HEK293 (cell line): ENCODE measurements at regions not wholly inside any gene's neighbourhood (a gene's known extent, or its start where the extent isn't known, plus 50 kb on each side); places are given as distances from the start of the nearest gene placed in this dataset.

Experiments used
- CTCF ChIA-PET: fragments of 350-600 bp; formaldehyde crosslinking; extraction: SDS; loops from one replicate; lab custom pipeline; 2021; ENCODE audit warnings: antibody characterized with exemption; lab: Yijun Ruan, JAX
- POLR2A ChIA-PET: fragments of 300-600 bp; formaldehyde crosslinking; extraction: SDS; loops from one replicate; lab custom pipeline; 2020; ENCODE audit warnings: antibody characterized with exemption, inconsistent platforms; lab: Yijun Ruan, JAX
- H3K27ac ChIP-seq: fragments of 200-500 bp; sonication (Bioruptor generic); 2 replicates; pipeline ENCODE4 v1.5.1; 2014; ENCODE audit warnings: low read depth, low read length, control low read depth, inconsistent platforms; ENCODE audit errors: extremely low read depth
- H3K36me3 ChIP-seq, 2 experiments: fragments of 200-500 bp in 1 of 2; sonication (Bioruptor generic) in 1 of 2; 1 replicate in 1 of 2; 2 replicates in 1 of 2; pipeline ENCODE4 v1.5.1; 2014 to 2017; ENCODE audit warnings: inconsistent platforms in 2 of 2, low read length in 2 of 2; ENCODE audit not compliant: control insufficient read depth in 2 of 2, insufficient read depth in 1 of 2
- H3K4me1 ChIP-seq: fragments of 200-500 bp; sonication (Bioruptor generic); 2 replicates; pipeline ENCODE4 v1.5.1; 2014; ENCODE audit warnings: mild to moderate bottlenecking, low read length, inconsistent platforms; ENCODE audit not compliant: control insufficient read depth, insufficient read depth
- H3K4me3 ChIP-seq: 2 replicates; pipeline ENCODE4 v1.5.1; 2011; ENCODE audit warnings: low read depth, mild to moderate bottlenecking, control low read depth, low read length, moderate library complexity
- H3K9me3 ChIP-seq: fragments of 200-500 bp; sonication (Bioruptor generic); 2 replicates; pipeline ENCODE4 v1.5.1; 2014; ENCODE audit warnings: low read depth, low read length, inconsistent platforms; ENCODE audit not compliant: control insufficient read depth, insufficient read depth
- GFI1B ChIP-seq: fragments of 450-650 bp; formaldehyde crosslinking; IDR thresholded peaks from 2 replicates; pipeline ENCODE4 v1.5.1; 2016; ENCODE audit warnings: missing biosample characterization, missing genetic modification characterization
- KLF17 ChIP-seq: fragments of 450-650 bp; formaldehyde crosslinking; IDR thresholded peaks from 2 replicates; pipeline ENCODE4 v1.5.1; 2016; ENCODE audit warnings: missing biosample characterization, missing genetic modification characterization
- KLF9 ChIP-seq: fragments of 450-650 bp; formaldehyde crosslinking; IDR thresholded peaks from 2 replicates; pipeline ENCODE4 v1.5.1; 2016; ENCODE audit warnings: missing biosample characterization, missing genetic modification characterization, low read depth
- PBX3 ChIP-seq: sonication (generic); formaldehyde crosslinking; IDR thresholded peaks from 2 replicates; pipeline ENCODE4 v1.8.1; 2022; ENCODE audit warnings: mild to moderate bottlenecking, moderate library complexity, missing genetic modification reagents
- PRDM10 ChIP-seq: fragments of 450-650 bp; formaldehyde crosslinking; IDR thresholded peaks from 2 replicates; pipeline ENCODE4 v1.5.1; 2016; ENCODE audit warnings: missing biosample characterization, missing genetic modification characterization
- REPIN1 ChIP-seq: fragments of 450-650 bp; formaldehyde crosslinking; IDR thresholded peaks from 2 replicates; pipeline ENCODE4 v1.5.1; 2017; ENCODE audit warnings: missing biosample characterization, missing genetic modification characterization, low read depth
- REST ChIP-seq: fragments of 450-650 bp; formaldehyde crosslinking; IDR thresholded peaks from 2 replicates; pipeline ENCODE4 v1.5.1; 2016; ENCODE audit warnings: missing biosample characterization, missing genetic modification characterization
- SETDB1 ChIP-seq: IDR thresholded peaks from one replicate; pipeline ENCODE4 v1.6.1; 2017; ENCODE audit warnings: mild to moderate bottlenecking, low read length, moderate library complexity, mixed read lengths; ENCODE audit not compliant: insufficient read length
- ZFHX2 ChIP-seq: fragments of 450-650 bp; formaldehyde crosslinking; conservative IDR thresholded peaks from 2 replicates; pipeline ENCODE4 v1.5.1; 2016; ENCODE audit warnings: missing biosample characterization, missing genetic modification characterization
- ZNF114 ChIP-seq: fragments of 450-650 bp; formaldehyde crosslinking; IDR thresholded peaks from 2 replicates; pipeline ENCODE4 v1.5.0; 2017; ENCODE audit warnings: missing biosample characterization, missing genetic modification characterization
- ZNF138 ChIP-seq: fragments of 450-650 bp; formaldehyde crosslinking; IDR thresholded peaks from 2 replicates; pipeline ENCODE4 v1.5.1; 2016; ENCODE audit warnings: missing biosample characterization, missing genetic modification characterization, borderline replicate concordance
- ZNF155 ChIP-seq: fragments of 450-650 bp; formaldehyde crosslinking; IDR thresholded peaks from 2 replicates; pipeline ENCODE4 v1.5.1; 2016; ENCODE audit warnings: missing biosample characterization, missing genetic modification characterization
- ZNF175 ChIP-seq: fragments of 450-650 bp; formaldehyde crosslinking; IDR thresholded peaks from 2 replicates; pipeline ENCODE4 v1.5.1; 2016; ENCODE audit warnings: missing biosample characterization, missing genetic modification characterization
- ZNF404 ChIP-seq: fragments of 450-650 bp; formaldehyde crosslinking; IDR thresholded peaks from 2 replicates; pipeline ENCODE4 v1.5.1; 2017; ENCODE audit warnings: missing biosample characterization, missing genetic modification characterization
- ZNF449 ChIP-seq: fragments of 450-650 bp; formaldehyde crosslinking; IDR thresholded peaks from 2 replicates; pipeline ENCODE4 v1.5.1; 2017; ENCODE audit warnings: missing biosample characterization, mild to moderate bottlenecking, missing genetic modification characterization, moderate library complexity
- ZNF544 ChIP-seq: fragments of 450-650 bp; formaldehyde crosslinking; IDR thresholded peaks from 2 replicates; pipeline ENCODE4 v1.5.0; 2017; ENCODE audit warnings: missing biosample characterization, missing genetic modification characterization
- ZNF621 ChIP-seq: fragments of 450-650 bp; formaldehyde crosslinking; IDR thresholded peaks from 2 replicates; pipeline ENCODE4 v1.5.1; 2017; ENCODE audit warnings: missing biosample characterization, missing genetic modification characterization
- ZNF629 ChIP-seq: fragments of 450-650 bp; formaldehyde crosslinking; IDR thresholded peaks from 2 replicates; pipeline ENCODE4 v1.5.1; 2017; ENCODE audit warnings: missing biosample characterization, missing genetic modification characterization
- ZSCAN18 ChIP-seq: fragments of 450-650 bp; formaldehyde crosslinking; IDR thresholded peaks from 2 replicates; pipeline ENCODE4 v1.5.1; 2016; ENCODE audit warnings: missing biosample characterization, missing genetic modification characterization

GRCh38 chr5:51731421-51732029, 348.3 kb downstream of the ISL1 start:
- ChIA-PET POLR2A (no interaction called here), CTCF (interaction anchor here (0.6 kb wide), 1 partner anchor 771 kb away, joined by 3 read pairs; no protein-coding TSS in a partner anchor)
- no peak for TF ChIP-seq KLF9
- TF ChIP-seq ZNF175 (tag by site-specific recombination): no peak
- TF ChIP-seq ZNF629 (tag by site-specific recombination): no peak
- TF ChIP-seq ZNF404 (tag by site-specific recombination): no peak
- no peak for TF ChIP-seq PRDM10 (tag by site-specific recombination)
- TF ChIP-seq REPIN1: no peak
- TF ChIP-seq ZNF544 (tag by site-specific recombination): no peak
- no peak for TF ChIP-seq SETDB1
- no peak for TF ChIP-seq ZNF621 (tag by site-specific recombination)
- no peak for TF ChIP-seq REST (tag by site-specific recombination)
- no peak for TF ChIP-seq ZNF155 (tag by site-specific recombination)
- TF ChIP-seq GFI1B (tag by site-specific recombination): no peak
- no peak for TF ChIP-seq KLF17
- no peak for TF ChIP-seq ZSCAN18 (tag by site-specific recombination)
- no peak for TF ChIP-seq ZNF449 (tag by site-specific recombination)
- TF ChIP-seq ZNF114 (tag by site-specific recombination): no peak
- TF ChIP-seq PBX3 (CRISPR knock-in tag): no peak
- TF ChIP-seq ZFHX2 (tag by site-specific recombination): no peak
- no peak for TF ChIP-seq ZNF138
- no peak overlapping the region for H3K27ac ChIP-seq
- no peaks in the 10 kb centered on the region for H3K4me1 ChIP-seq
- no peaks in the 10 kb centered on the region for H3K9me3 ChIP-seq
- no peak overlapping the region for H3K4me3 ChIP-seq
- no peaks in the 10 kb centered on the region for H3K36me3 ChIP-seq
